Smooth muscle cell of the brain vasculature (primary cell): ENCODE measurements at regions not wholly inside any gene's neighbourhood (a gene's known extent, or its start where the extent isn't known, plus 50 kb on each side); places are given as distances from the start of the nearest gene placed in this dataset.
A peak's percentile ranks its signal among the peaks of the same experiment; 100 is the strongest.
"Not testable (repeated sequence)": the region's sequence is repeated elsewhere in the genome, so short reads cannot be mapped to it uniquely, and the experiment has no call there.

ENCODE experiments used
- DNase-seq: peaks from one replicate; pipeline ENCODE4 v3.0.0-alpha.2; 2012; ENCODE audit warnings: low read depth, low spot score

- DNase-seq, result no peak
These were observed 119.7 kb downstream of the DTL start for GRCh38 chr1:212155219-212155618.

- DNase-seq, result no peak
These were observed 121.7 kb downstream of the DTL start for GRCh38 chr1:212157252-212157651.

- DNase-seq, result no peak
These were observed 123.6 kb downstream of the DTL start for GRCh38 chr1:212158912-212159796.

DNA sequence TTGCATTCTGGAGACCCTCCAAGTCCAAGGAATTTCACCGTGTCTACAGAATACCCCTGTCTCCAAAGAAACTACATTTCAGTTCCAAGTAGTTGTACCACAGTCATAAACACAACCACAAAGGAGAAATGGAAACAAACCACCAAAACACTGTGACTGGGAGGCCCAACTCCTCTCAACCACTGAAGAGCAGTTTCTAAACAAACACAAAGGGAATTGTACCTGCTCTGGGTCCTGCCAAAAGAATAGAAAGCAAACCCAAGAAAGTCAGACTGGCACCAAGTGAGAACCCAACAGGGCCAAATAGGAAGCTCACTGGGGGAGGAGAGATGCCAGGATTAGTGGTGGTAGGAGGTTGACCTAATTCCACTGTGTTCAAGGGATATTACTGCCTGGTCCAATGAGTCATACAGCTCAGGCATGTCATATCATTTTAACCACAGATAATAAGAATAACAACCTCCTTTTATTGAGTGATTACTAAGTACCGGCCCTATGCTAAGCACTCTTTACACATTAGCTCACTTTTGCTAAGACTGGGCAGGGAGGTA lies 123.9 kb upstream of the PPP2R5A start:
- DNase-seq, result no peak

DNA sequence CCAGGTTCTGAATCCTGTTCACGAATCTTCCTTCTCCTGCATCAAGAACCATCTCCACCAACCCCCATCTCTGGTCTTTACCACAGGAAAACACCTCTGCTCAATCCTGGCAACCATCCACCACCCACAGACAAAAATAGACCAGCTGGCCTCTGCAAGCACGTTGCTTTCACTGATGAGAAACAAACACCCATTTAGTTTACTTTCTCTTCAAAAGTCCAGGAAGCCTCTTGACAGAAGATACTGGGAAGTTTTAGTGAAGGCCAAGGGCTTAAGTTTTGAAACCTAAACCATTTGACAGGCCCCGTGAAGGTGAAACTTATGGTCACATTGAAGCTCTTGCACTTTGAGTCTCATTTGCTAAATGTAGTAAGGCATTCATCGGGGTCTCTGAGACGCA lies 122.6 kb upstream of the PPP2R5A start:
- peak; percentile 28 for DNase-seq

GRCh38 chr1:212164095-212164872 lies 120.9 kb upstream of the PPP2R5A start:
- no peak for DNase-seq

- DNase-seq, result no peak
These were observed 119.0 kb upstream of the PPP2R5A start for GRCh38 chr1:212166244-212166643.

DNA sequence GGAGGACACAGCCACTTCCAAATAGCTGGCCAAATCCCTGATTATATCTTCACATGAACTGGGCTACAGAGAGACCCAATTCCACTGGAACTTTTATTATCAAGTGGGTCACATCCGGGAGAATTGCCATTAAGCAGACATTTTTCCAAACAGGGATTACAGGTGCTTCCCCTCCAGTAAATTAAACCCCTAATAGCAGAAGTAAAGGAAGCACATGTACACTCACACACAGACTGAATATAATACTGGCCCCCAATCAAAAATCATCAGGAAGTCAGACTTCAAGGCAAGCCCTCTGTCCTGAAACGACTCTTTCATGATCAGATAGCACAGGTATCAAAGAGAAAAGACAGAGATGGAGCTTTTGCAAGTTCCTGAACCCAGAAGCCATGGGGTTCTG lies 118.6 kb upstream of the PPP2R5A start:
- DNase-seq, result no peak

- DNase-seq, result no peak
These were observed 118.1 kb upstream of the PPP2R5A start for GRCh38 chr1:212167098-212167497.

DNA sequence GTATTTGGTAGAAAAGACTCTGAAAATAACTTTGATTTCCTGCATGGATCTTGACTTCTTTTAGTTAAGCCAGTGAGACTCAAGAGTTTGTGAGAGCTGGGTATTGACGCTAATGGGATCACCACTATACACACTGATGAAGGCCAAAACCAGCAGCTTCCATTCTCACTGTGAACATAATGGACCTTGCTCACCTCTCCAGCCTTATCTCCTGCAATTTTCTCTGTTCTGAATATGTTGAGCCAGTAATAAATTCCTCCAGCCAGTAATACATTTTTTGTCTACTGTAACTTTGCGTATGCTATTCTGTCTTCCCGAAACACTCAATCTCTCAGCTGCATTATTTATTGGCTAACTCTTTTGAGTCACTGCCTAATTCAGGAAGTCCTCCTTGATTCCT lies 111.6 kb upstream of the PPP2R5A start:
- DNase-seq, result no peak

DNA sequence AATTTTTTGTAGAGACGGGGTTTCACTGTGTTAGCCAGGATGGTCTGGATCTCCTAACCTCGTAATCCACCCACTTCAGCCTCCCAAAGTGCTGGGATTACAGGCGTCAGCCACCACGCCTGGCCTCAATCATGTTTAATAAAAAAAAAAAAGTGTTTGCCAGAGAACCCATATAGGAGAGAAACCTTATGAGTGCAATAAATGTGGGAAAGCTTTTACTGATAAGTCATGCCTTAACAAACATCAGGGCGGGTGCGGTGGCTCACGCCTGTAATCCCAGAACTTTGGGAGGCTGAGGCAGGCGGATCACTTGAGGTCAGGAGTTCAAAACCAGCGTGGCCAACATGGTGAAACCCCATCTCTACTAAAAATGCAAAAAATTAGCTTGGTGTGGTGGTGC lies 110.9 kb upstream of the PPP2R5A start:
- DNase-seq, result not testable (repeated sequence)

GRCh38 chr1:212177542-212177941 lies 107.7 kb upstream of the PPP2R5A start:
- no peak for DNase-seq

DNA sequence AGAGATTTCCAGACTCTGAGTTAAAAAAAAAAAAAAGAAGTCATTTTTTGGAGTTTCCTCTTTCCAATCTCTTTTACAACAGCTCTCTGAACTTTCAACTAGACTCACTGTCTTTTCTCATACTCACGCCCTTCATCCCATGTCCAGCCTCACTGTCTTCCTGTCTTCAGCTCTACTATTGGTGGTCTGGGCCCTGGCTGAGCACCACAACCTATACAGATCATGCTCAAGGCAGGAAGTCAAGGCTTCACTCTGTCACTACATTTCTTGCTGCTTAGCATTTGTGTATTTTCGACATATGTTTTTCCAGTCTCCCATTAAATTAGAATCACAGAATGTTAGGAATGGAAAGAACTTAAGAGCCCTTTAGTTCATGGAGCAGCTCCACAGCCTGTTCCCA lies 106.4 kb upstream of the PPP2R5A start:
- no peak for DNase-seq

- peak; percentile 69 for DNase-seq
These were observed 105.7 kb upstream of the PPP2R5A start for GRCh38 chr1:212179394-212180076.

GRCh38 chr1:212181015-212181882 lies 104.0 kb upstream of the PPP2R5A start:
- DNase-seq, result no peak

- no peak for DNase-seq
These were observed 103.0 kb upstream of the PPP2R5A start for GRCh38 chr1:212182171-212182570.

GRCh38 chr1:212182579-212182978 lies 102.6 kb upstream of the PPP2R5A start:
- DNase-seq, result no peak

- no peak for DNase-seq
These were observed 98.6 kb upstream of the PPP2R5A start for GRCh38 chr1:212186427-212187207.

DNA sequence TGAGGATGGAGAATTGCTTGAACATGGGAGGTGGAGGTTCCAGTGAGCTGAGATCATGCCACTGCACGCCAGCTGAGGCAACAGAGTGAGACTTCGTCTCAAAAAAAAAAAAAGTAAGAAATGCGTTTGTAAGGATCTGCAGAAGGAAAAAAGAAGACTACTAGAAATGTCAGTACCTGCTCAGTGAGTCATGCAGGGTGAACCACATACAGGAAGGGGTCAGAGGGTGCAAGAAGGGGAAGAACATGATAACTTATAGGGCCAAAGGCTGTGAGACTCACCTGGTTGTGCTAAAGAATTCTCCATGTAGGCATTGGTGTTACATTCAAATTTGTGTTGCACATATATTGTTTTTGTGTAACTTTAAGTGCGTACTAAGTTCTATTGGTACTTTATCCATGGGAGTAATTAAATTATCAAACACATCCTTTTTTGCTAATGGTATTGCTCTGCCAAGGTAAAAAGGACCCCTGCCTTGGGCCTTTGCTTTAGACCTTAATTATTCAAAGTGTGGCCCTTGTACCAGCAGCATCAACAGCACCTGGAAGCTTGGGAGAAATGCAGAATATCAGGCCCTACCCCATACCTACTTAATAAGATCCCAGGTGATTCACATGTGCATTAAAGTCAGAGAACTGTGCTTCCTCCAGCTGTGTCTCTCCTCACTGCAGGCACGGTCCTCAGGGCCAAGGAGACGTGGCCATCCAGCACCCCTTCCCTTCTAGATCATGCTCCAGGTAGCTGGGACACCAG lies 96.4 kb upstream of the PPP2R5A start:
- no peak for DNase-seq
